GM18508 (cell line): ENCODE measurements at regions not wholly inside any gene's neighbourhood (a gene's known extent, or its start where the extent isn't known, plus 50 kb on each side); places are given as distances from the start of the nearest gene placed in this dataset.
"Not testable (repeated sequence)": the region's sequence is repeated elsewhere in the genome, so short reads cannot be mapped to it uniquely, and the experiment has no call there.

Experiments used
- ATAC-seq: cut with Tn5 transposase; IDR thresholded peaks from one replicate; pipeline ENCODE4 v1.9.1; 2021; ENCODE audit warnings: moderate number of reproducible peaks; ENCODE audit not compliant: insufficient read depth, unreplicated experiment

DNA sequence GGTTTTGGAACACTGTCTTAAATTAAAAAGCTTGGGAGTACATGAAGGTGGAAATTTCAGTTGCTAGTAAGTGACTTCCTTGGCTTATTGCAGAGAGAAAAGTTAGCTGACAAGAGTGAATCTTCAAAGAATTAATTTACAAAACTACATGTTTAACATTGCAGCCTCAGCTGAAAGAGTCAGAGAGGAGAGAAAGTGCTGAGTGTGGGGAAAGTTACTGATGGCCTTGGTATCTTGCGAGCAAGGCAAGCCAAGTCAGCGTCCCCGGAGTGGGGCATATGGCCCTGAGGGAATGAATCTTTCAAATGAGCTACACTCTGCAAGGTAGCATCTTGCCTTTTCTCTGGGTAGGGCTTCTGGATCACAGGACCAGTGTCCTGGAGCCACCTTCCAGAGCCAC lies 131.3 kb downstream of the LPIN1 start:
- no peak for ATAC-seq

DNA sequence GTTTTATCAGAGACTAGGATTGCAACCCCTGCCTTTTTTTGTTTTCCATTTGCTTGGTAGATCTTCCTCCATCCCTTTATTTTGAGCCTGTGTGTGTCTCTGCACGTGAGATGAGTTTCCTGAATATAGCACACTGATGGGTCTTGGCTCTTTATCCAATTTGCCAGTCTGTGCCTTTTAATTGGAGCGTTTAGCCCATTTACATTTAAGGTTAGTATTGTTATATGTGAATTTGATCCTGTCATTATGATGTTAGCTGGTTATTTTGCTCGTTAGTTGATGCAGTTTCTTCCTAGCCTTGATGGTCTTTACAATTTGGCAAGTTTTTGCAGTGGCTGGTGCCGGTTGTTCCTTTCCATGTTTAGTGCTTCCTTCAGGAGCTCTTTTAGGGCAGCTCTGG lies 138.8 kb downstream of the LPIN1 start:
- ATAC-seq, result not testable (repeated sequence)

DNA sequence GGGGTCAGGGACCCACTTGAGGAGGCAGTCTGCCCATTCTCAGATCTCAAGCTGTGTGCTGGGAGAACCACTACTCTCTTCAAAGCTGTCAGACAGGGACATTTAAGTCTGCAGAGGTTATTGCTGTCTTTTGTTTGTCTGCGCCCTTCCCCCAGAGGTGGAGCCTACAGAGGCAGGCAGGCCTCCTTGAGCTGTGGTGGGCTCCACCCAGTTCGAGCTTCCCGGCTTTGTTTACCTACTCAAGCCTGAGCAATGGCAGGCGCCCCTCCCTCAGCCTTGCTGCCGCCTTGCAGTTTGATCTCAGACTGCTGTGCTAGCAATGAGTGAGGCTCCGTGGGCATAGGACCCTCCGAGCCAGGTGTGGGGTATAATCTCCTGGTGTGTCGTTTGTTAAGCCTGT lies 140.5 kb downstream of the LPIN1 start:
- not testable (repeated sequence) for ATAC-seq

DNA sequence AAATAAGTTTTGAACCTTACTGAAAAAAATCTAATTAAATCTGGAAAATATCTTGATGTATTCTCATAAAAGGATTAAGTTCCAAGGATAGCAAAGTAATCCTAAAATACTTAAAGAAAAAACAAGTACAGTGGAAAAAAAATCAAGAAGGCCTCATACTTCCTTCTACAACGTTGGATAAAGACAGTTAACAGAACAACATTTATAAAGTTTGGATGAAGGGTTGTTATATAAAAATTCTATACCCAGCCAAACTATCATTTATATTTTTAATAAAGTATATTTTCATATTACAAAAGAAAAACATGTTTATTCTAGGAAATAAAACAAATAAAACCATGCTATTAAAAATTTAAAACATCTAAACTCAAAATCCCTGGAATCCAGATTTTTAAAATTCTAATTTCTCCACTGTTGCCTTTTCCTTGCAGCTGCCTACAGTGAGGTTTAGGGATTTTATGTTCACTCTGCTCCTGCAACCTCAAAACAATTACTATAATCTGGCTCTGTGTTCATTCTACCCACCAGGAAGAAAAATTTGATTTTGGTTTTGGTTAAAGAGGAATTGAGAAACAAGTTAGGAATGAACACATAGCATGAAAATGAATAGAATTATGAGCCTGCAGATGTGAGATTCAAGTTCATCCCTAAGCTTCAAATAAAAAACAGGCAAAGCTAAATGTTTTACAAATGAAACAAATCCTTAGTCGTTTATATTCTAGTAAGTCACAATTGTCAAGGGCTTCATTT lies 142.8 kb downstream of the LPIN1 start:
- ATAC-seq, result no peak

DNA sequence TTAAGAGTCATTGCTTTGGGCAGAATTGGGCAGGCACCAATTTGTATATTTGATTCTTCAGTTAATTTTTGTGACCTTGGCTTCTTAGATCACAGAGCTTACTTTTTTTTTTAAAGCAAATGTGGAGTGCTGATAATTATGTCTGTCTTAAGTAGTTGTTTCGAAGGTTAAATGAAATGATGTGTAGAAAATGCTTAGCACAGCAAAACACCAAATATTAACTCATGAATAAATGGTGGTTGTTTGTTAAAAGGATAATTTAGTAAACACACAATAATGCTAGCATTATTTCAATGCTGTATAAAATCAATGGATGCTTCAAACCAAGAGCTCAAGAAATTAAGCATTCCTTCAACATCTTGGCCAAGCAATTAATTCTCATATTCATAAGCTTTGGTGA lies 143.4 kb downstream of the LPIN1 start:
- ATAC-seq, result no peak

DNA sequence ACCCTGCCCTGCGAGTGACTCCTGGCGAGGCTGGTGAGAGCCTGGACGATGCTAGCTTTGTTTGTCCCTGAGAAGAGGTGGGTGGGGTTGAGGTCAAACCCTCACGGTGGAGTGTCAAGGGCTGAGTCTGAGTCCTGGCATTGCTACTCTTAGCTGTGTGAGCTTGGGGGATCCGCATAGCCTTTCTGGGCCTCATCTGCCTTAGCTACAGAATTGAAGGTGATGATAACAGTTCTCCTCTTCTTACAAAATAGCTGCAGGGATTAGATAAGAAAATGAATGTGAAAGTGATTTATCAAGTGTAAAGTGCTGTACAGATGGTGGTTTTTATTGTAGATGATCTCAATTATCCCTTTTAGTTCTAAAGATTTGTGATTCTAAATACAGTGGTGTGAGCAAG lies 144.6 kb downstream of the LPIN1 start:
- no peak for ATAC-seq

DNA sequence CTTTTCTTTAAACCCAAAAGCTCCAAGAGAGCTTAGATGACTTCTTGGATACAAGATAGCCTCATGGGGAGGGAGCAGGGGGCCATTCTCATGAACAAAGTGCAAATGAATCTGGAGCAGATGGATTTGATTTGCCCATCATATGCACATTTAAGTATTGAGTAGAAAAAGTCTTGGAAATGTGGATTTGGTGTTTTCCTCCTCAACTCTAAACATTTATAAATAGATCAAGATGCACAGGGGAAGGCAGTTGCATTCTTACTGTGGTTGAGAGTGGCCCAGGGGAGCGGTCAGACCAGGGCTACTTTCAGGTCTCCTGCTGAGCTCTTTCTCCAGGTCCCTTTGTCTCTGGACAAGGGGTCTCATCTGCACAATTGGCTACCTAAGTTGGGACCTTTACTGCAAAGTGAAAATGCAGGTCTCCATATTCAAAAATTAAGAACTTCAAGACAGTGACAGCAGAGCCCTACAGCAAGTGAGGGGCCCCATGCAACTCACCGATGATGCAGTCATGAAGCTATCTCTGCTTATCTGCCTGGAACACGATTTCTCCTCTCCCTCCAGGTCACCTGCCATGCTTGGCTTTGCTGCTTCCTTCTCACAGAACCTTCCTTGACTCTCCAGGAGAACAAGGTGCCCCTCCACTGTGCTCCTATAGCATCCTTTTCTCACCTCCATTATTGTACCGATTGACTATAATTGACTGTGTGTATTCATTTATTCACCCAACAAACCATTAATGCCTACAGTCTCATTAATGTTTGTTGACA lies 145.4 kb downstream of the LPIN1 start:
- ATAC-seq, result no peak

DNA sequence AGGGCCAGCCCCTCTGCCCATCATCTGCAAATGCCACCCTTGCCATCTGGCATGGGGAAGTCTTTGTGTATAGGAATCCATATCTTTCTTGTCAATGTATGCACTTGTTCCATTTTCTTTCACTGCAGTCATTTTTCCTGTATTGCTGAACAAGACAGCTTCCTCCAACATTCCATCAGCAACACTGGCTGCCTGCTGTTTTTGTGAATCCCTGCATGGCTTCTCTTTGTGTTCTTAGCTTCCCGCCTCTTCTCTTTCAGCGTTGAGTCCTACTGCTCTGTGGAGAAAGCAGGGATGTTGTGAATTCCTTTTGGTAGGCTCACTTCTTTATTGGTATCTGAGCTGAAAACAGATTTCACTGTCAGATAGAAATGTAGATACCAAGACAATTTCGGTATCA lies 150.0 kb downstream of the LPIN1 start:
- no peak for ATAC-seq

DNA sequence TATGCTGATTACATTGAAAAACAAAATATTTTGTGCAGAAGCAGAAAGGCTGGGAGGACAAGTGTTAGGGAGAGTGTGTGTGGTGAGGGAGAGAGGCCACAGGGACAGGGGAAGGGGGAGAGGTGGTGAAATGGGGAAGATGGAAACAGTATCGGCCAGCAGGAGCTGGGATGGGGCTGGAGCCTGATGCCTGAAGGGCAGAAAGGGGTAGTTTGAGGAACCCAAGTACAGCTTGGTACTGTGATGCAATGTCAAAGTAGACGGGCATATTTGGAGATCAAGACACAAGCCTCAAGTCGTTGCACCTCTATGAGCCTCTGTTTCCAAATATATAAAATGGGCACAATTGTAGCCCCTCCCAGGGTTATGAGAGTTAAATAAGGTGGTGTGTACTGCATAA lies 152.1 kb downstream of the LPIN1 start:
- no peak for ATAC-seq

DNA sequence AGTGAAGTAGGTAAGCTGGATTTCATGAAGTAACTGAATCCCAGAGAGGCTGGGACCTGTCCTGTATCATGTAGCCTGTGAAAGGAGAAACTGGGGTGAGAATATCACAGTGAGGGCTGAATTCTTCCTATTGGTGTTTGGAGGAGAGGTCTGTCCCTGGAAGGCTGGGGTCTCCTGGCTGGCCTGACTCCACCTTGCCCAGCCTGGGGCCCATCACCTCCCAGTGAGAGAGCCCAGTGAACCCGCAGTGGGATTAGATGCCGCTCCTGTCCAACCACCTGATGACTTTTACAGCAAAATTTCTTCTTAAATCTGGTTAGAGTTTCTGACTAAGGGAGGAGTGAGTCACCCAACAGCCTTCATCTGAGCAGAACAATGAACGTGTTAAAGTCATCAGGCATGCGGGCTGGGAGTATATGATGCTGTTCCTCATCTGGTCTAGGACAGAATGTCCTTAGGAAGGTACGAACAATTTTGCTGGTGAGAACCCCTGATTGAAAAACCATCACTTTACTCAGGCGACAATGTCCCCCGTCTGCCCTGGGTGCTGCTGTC lies 152.9 kb downstream of the LPIN1 start:
- ATAC-seq, result no peak

DNA sequence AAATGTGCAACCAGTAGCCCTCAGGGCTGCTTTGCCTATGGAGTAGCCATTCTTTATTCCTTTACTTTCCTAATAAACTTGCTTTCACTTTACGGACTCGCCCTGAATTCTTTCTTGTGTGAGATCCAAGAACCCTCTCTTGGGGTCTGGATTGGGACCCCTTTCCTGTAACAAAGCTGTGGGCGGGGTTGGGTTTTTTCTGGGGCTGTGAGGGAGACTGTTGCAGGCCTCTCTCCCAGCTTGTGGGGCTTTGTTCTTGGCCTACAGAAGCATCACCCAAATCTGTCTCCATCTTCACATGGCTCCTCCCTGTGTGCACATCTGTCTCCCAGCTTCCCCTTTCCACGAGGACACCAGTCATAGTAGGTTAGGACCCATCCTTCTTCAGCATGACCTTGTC lies 154.5 kb downstream of the LPIN1 start:
- not testable (repeated sequence) for ATAC-seq

DNA sequence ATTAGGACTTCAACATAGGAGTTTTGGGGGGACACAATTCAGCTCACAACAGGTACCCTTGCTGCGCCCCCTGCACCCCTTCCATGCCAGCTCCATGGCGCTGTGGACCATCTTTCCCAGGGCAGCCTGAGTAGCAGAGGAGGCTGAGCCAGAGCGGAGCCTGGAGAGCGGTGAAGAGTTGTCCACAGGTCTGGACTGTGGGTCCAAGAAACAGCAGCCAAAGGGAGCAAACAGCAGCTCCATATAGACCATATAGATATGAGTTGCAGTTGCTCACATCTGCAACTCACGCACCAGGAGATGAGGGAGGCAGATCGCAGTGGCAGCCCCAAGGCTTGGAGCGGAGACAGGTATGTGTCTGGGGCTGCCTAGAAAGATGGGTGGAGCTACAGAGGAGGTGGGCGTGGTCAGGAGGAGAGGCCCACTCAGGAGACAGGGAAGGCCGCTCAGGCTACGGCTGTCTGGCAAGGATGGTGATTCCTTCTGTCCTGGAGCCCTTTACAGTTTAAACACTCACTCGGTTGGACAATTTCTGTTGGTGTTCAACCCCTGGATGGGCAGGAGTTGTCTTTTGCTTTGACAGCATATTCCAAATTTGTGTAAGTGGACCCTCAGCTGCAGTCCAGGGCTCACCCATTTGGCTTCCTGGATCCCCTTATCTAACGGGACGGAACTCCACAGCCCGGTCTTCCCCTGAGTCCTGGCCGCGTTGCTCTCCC lies 155.1 kb downstream of the LPIN1 start:
- no peak for ATAC-seq

DNA sequence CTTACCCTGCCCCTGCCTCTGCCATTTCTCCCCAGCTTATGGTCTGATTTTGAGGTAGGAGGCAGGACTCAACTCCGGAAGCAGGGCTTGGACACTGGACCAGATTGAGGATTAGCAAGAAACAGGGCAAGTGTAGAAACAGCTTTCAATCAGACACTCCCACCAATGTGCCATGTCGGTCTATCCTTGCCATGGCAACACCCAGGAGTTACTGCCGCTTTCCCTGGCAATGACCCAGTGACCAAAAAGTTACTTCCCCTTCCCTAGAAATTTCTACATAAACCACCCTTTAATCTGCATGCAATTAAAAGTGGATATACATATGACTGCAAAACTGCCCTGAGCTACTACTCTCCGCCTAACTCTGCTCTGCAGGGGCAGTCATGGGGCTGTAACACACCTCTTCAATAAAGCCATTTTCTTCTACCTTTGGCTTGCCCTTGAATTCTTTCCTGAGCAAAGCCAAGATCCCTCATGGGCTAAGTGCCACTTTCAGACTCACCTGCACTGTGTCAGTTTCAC lies 156.7 kb downstream of the LPIN1 start:
- no peak for ATAC-seq

DNA sequence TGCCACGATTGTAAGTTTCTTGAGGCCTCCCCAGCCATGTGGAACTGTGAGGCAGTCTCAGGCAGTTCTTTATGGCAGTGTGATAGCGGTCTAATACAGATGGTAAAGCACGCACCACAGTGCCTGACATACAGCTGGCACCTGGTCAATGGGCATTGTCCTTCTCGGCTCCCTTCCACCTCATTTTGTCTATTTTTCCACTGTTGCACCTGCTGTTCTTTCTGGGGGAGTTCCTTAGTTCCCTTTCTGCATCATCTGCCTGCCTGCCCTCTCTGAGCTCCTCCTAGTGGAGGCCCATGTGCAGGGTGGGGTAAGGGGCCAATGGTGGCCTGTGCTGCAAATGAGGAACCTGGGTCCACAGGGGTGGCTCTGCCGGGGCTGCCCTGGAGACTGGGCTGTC lies 157.6 kb downstream of the LPIN1 start:
- no peak for ATAC-seq

DNA sequence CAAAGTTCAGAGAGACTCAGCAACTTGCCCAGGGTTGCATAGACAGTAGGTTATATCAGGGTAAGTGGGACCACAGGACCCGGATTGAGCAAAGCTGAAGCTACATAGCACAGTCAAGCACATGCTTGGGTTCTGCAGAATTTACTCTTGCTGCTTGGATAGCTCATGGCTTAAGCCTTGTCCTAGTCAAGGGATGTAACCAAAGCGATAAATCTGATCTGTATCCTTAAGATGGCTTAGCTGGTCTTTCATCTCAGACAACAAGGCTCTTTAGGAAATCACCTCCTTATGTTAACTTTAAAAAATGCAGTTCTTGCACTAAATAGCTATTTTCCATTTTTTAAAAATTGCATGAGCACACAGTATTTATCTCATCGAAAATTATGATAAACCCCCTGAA lies 158.5 kb downstream of the LPIN1 start:
- no peak for ATAC-seq

DNA sequence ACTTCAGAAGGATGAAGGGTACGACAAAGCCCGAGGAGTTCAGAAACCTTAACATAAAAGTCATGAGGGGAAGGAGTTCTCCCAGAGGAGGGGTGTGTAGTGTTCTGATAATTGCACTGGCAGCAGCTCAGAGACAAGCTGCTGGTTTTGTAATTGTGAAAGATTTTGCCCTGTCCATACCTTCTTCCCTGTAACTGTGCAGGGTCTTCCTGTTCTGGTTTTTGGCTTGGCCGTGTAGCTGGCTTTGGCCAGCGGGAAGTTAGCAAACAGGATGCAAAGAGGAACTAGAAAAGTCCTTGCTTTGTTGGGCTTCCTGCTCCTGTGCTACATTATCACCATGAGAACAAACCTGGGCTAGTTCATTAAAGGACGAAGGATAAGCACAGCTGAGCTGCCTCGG lies 160.8 kb downstream of the LPIN1 start:
- no peak for ATAC-seq

DNA sequence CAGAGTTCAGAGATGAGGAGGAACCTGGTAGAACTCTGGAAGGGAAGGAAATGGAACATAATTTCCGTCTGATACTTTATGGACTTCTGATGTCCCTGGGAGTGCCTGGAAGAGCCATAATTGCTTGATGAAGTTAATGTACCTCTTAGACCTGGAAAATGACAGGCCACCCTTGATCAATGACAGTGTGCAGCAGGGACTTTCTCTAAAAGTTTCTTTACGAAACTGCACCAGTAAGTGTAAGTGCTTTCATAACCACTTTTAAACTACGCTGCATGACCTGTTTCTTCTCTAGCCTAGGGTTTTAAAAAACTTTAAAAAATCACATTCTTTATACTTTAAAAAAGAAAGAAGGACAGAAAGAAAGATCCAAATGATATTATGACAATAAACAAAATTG lies 164.5 kb downstream of the LPIN1 start:
- no peak for ATAC-seq

DNA sequence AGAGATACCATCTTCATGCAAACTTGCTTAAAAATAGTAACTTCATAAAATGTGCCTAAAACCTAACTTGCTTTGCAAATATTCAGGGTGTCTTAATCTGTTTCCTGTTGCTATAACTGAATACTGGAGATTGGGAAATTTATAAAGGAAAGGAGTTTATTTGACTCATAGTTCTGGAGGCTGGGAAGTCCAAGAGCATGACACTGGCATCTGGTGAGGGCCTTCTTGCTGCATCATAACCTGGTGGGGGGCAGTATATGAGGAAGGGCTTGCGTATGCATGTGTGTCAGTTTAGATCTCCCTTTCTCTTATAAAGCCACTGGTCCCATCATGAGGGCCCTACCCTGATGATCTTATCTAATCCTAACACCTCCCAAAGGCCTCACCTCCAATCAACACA lies 166.5 kb downstream of the LPIN1 start:
- no peak for ATAC-seq

DNA sequence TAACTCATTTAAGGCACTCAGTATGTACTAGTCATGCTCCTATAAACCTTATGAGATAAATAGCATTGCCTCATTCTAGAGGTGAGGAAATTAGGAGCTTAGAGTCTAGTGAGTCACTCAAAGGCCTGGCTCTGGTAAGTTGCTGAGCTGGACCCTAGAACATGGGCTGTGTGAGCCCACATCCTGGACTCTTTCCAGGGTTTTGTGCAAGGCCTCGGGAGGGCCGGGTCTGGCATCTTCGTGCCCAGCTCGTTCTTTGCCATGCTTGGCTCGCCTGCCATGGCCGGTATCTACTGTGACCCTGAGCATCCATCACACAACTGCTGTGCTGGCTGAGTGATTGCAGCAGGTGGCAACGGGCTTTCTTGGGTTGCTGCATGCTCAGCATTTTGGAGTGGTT lies 168.0 kb downstream of the LPIN1 start:
- no peak for ATAC-seq

DNA sequence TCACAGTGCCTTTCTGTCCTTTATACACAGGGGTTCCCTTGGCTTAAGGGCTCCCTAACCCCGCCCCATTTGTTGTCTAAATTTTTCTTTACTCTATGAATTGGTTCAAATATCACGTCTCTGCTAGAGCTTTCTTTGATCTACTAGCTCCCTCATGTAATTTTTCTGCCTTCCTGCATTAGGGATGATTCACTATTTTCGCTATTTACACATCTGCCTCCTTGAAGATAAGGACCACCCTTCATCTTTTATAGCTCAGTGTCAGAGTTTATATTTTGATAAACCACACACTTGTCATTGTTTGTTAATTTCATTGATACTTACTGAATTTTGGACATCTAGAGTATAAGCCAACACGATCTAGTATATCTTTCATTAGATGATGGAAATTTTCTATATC lies 169.2 kb downstream of the LPIN1 start:
- ATAC-seq, result no peak

DNA sequence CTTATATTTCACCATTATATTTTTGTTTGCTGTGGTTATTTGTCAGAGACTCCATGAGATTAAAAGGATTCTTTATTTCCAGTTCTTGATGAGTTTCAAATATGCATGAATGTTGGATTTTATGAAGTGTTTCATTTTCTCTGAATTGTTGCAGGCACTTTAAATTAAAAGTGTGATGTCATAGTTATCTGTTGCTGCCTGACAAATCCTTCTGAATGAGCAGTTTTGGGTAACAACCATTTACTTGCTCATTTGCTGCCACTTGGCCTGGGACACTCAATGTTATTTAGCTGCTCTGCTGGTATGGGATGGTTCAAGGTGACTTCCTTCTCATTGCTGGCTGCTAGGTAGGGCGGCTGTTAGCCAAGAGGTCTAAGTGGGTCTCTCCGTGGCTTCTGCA lies 173.5 kb downstream of the LPIN1 start:
- ATAC-seq, result no peak
